ENCODE measurements at regions not wholly inside any gene's neighbourhood (a gene's known extent, or its start where the extent isn't known, plus 50 kb on each side); places are given as distances from the start of the nearest gene placed in this dataset.
"Not testable (repeated sequence)": the region's sequence is repeated elsewhere in the genome, so short reads cannot be mapped to it uniquely, and the experiment has no call there.

DNA sequence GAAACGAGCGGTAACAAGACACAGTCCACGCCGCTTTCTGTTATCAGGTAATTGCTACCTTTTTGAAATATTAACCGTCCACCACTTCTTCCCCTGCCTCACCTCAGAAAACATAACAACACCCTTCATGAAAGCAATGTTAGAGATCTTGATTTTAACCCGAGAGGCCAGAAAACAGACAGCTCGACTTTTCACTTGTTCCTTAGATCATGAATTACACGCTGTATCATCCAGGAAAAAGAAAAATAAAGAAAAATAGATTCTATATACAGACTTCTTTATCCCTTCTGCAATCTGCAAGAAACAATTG lies 957.1 kb upstream of the SOX9 start:
- no peak for DNase-seq (ENCODE audit: low read depth)

GRCh38 chr17:71164561-71164960 lies 956.3 kb upstream of the SOX9 start:
- DNase-seq (ENCODE audit: low read depth) = no peak

- no peak for DNase-seq (ENCODE audit: low read depth)
Measured at GRCh38 chr17:71166311-71166710, 954.5 kb upstream of the SOX9 start.

DNA sequence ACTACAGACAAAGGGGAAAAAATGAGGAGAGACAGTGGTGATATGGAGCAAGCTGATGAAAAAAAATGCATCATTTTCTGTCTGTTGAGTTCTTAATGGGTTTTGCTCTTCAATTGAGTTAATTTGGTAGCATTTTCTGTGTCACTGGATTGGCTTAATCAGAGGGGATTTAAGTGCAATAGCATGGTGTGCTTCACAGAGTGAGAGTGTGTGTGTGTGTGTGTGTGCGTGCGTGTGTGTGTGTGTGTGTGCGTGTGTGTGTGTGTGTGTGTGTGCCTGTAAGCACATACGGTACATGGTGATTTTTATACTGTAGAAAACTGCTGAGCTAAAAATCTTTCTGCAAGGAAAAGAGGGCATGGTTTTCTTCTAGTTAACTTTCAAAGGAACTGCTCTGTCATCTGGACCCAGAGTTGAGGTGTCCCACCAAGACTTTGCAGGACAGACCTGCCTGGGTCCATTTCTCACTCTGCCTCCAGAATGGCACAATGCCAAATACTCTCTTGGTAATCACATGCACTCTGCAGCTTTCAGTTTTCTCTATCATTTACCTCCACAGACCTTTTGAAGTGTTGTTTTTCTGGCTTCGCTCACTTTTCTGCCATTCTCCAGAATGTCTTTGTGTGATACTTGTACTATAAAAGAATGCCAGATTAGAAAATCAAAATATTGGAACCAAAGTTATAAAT lies 952.6 kb upstream of the SOX9 start:
- no peak for DNase-seq (ENCODE audit: low read depth)

DNA sequence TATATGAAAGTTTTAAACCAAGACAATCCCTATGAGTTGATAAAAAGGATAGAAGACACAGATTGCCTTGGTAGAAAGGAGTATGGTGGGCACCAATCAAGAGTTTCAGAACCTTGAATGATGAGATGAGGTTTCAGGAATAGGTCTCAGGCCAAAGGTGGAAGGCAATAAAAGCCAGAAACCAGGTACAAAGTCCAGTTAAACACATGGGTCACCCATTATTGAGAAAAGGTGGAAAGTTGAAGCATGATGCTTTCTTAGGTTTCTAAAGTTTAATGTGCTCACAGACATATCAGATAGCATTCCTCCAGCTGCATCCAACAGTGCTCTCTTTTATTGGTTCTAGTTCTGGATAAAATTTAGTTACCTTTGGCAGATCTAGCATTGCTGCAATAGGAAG lies 950.8 kb upstream of the SOX9 start:
- DNase-seq (ENCODE audit: low read depth) = no peak

DNA sequence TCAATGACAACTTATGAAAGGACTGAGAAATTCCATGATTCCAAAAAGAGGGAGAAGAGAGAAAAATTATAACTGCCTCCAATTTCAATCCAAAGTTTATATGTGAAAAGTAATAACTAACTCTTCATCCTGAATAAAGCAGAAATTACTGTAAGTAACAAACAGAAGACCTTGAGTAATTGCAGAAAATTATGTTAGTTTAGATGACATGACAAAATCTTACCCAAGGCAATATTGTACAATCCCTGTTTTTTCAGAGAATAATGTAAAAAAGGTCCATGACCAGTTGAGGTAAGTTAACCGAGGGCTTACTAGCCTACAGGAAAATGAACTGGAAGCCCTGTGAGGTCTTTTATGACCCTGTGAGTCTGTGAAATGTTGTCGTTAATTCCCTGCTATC lies 949.5 kb upstream of the SOX9 start:
- DNase-seq (ENCODE audit: low read depth) = no peak

DNA sequence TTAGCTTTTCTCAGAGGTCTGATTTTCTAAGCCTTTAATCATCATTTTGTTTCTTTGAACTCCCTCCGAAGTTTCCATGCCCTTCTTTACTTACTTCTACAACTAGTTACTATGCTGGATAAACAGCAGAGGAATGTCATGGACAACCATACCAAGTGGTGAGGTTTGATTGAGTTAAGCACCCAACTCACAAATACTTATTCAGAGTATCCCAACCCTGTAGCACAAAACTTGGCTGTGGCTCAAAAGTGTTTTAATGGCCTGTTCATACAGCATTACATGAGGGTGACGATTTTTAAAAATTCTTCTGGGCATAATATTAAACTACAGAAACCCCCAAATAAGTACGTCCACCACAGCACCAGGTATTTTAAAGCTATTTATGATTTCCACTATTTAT lies 946.8 kb upstream of the SOX9 start:
- no peak for DNase-seq (ENCODE audit: low read depth)

DNA sequence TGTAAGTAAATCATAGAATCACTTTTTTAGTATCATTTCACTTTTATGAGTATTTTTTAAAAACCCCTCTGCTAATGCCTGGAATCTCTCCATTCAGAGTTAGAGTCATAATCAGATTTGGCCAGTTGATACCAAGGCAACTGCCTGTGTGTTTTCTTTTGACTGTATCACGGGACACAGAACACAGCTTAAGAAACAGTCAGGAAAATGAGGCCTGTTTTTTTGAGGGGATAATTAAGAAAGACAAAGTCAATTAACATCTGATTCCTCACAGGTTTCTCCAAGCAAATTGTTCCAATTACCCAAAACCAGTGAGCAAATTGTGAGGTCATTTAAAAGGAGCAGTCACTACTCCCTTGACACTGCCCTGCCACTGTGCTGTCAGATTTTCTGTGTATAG lies 944.5 kb upstream of the SOX9 start:
- DNase-seq (ENCODE audit: low read depth) = no peak

DNA sequence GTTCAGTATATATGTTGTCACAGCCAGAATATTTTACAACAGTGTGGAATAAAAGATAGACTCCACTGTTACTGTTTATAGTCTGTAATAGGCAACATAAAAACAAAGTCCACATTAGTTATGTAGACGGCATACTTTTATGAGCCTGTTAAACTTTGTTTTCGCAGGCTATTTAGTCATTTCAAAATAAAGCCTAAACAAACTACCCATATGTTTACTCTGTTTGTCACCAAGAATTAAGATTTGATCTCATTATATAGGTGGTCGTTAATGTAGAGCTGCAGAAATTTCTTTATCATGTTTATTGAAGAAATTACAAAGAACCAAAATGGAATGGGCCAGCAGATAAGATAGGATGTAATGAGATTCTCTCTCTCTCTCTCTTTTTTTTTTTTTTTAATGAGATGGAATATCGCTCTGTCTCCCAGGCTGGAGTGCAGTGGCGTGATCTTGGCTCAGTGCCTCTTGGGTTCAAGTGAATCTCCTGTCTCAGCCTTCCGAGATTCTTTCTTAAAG lies 943.8 kb upstream of the SOX9 start:
- no peak for DNase-seq (ENCODE audit: low read depth)

- DNase-seq (ENCODE audit: low read depth) = no peak
Measured at GRCh38 chr17:71180801-71181385, 939.9 kb upstream of the SOX9 start.

GRCh38 chr17:71183066-71183660 lies 937.7 kb upstream of the SOX9 start:
- DNase-seq (ENCODE audit: low read depth) = no peak

DNA sequence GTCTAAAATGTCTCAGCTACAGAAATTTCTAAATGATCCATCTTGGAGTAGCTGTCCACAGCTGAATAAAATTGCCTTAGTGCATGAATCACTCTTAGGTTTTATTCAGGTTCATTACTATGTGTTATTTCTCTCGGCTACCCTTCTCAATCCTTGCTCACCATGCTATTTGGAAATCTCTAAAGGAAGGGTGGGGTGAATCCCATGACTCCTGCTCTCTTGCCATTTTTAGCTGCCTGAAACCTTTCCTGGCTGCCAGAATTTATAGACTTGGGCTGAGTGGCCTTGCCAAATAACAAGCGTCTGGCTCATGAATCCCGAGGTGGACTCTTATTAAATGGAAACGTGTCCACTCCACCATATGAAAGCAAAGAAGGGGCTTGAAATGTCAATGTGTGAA lies 936.1 kb upstream of the SOX9 start:
- DNase-seq (ENCODE audit: low read depth) = no peak

DNA sequence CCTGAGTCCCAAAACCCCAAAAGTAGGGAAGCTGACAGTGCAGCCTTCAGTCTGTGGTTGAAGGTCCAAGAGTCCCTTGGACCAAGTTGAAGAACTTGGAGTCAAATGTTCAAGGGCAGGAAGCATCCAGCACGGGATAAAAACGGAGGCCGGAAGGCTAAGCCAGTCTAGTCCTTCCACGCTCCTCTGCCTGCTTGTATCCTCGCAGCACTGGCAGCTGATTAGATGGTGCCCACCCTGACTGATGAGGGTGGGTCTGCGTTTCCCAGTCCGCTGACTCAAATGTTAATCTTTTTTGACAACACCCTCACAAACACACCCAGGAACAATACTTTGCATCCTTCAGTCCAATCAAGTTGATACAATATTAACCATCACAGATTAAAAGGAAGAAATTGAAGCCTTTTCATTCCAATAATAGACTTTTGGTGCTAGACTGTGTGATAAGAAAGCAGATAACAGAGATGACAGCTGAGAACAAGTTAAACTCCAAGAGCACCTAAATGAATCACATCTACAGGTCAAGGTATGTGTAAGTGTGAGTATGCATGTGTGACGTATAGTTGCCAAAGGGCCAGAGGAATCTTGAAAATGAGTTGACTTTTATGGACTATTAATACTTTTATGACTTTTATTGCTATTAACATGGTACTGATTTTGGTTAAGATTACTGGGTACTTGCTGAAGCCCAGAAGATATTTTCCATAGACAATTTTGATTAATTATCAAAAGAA lies 933.5 kb upstream of the SOX9 start:
- no peak for DNase-seq (ENCODE audit: low read depth)

DNA sequence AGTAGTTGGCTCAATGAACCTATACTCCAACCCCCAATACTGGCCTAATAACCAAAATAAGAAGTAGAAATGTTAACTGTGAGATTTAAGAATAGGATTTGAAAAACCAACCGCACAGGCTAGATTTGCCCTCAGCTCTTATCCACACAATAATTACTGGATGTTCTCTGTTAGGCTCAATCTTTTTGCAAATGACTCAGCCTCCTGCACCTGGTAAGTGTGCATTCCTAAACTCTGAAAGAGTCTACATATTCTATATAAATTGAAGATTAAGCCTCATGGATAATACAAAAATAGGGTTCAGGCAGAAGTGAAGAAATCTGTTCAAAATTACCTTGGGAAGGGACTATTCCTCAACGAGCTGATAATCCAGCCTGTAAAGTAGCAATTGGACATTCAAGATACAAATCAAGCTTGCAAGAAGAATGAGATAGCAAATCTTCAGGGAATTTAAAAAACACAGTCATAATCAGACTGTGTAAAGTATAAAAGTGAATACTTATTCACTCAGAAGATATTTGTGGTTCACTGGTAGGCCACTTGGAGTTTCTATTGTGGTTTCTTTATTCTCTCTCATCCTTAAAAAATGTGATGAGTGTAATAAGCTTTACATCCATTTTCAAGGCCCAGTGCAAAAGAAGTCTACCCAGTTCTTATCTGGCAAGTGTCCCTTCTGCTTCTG lies 931.9 kb upstream of the SOX9 start:
- DNase-seq (ENCODE audit: low read depth) = no peak

DNA sequence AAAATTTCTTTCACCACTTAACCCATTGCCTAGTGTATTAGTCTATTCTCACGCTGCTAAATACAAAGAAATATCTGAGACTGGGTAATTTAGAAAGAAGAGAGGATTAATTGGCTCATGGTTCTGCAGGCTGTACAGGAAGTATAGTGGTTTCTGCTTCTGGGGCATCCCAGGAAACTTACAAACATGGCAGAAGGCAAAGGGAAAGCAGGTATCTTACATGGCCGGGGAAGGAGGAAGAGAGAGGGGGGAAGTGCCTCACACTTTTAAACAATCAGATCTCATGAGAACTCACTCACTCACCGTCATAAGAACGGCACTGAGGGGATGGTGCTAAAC lies 931.4 kb upstream of the SOX9 start:
- no peak for DNase-seq (ENCODE audit: low read depth)

DNA sequence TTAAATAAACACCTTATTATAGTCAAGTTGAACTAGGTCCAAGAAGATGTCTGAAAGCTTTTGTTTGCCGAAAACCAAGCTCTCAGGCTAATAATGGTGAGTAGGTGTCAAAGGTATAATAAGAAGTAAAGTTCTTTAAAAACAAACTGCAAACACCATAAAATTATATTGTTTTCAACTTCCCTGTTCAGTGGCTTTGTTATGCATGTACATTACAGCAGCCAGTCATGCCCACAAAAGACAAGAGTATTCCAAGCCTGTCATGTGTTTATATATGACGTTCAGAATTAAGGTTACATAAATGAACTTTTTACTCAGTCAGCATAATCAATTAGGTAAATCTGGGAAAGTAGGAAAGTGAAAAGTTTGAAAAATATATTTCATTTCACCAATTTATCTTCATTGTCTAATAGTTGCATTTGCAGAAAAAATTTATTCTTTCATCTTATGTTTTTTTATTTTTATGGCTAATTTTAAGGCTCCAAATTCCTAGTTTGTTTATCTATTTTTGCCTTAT lies 928.7 kb upstream of the SOX9 start:
- no peak for DNase-seq (ENCODE audit: low read depth)

DNA sequence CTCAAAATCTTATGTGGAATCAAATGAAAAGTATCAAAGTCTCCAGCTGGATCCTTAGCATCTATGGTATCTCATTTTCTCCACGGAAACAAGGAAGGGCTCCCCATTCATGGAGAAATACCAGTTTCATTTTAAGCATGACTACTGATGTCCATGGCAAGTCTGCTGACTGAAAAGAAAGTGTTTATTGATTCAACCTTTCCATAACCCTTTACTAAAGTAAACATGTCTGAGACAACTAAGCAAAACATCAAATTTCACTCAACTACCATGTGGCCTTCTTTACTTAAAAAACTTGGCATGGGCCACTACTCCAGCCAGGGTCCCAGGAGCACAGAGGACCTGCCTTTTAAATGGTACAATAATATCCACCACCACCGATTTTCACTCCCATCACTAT lies 928.0 kb upstream of the SOX9 start:
- DNase-seq (ENCODE audit: low read depth) = no peak

- DNase-seq (ENCODE audit: low read depth) = no peak
Measured at GRCh38 chr17:71200597-71200996, 920.2 kb upstream of the SOX9 start.

DNA sequence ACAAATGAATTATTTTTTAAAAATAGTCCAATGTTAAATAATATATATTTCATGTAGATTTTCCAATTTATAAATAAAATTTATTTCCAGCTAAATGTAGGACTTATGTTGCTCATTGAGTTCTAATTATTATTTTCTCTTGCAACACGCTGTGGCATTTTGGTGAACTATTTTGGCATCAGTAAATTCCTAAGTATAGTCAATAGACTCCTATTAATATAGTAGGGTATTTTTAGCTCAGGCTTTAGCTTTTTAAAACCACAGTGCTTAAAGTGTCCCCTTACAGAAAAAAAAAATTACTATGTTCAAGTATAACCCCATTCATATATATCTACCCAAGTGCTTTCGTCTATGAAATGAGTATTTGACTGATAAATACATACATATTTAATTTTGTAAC lies 919.2 kb upstream of the SOX9 start:
- DNase-seq (ENCODE audit: low read depth) = no peak

DNA sequence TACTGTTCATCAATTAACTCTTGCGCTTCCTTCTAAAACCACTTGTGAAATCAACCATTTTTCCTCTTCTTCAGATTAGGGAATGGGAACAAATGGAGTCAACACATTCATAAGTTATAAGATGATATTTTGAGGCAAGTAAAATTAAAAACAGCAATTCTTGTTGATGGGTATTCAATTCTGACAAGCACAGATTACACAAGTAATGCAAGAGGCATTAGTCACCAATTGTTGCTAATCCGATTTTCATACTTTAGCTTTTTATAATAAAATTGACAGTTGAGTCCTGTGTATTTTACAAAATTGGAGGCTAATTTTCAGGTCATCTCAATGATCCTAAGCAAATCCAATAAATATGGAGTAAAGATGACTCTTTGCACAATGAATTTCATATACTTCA lies 918.4 kb upstream of the SOX9 start:
- no peak for DNase-seq (ENCODE audit: low read depth)

GRCh38 chr17:71203953-71204352 lies 916.9 kb upstream of the SOX9 start:
- DNase-seq (ENCODE audit: low read depth) = no peak

GRCh38 chr17:71205951-71206350 lies 914.9 kb upstream of the SOX9 start:
- not testable (repeated sequence) for DNase-seq (ENCODE audit: low read depth)
